ENCODE measurements at regions not wholly inside any gene's neighbourhood (a gene's known extent, or its start where the extent isn't known, plus 50 kb on each side); places are given as distances from the start of the nearest gene placed in this dataset.
A peak's percentile ranks its signal among the peaks of the same experiment; 100 is the strongest.

DNA sequence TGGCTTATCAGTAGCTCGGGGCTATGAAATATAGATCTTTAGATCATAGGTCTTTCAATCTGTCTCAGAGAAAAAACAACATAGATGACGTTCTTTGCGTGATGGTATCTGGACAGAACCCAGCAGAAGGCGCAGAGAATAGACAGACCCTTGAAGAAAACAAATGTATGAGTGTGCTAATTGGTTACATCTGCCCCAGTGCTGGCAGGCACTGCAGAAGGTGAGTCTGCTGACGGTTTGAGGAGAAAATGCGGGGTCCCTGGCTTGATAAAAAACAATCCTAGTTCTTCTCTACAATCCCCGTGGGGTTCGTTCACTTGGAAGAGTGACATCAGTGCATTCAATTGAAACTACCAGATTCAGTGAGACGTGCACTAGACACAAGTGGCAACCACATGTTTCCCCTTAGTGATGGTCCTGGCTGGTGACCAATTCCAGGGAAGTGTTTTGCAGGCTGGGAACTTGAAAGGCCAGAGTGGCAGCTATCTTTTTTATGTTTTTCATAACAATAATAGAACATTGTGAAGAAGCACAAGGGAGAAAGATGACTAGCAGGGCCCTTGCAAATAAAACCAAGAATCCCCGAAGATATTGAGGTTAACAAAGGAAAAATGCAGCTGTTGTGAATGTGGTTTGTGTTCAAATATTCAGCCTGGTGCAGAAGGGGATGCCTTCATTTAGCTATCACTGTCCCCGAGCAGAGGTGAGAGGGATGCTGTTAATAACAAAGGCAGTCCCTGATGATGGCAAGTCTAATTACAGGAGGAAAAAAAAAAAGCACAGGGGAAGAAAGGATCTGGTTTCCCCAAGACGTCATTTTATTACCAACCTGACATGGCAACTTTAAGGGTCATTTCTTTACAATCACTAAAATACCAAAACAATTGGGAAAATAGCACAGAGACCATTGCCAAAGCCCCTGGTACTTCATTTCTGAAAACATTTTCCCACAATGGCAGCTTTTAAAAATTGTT lies 337.6 kb upstream of the FIGN start:
- H3K4me3 ChIP-seq (ENCODE audit: low read depth, low read length): no peak overlapping the region
- no peak for DNase-seq (ENCODE audit: low read depth)
- TF ChIP-seq, protein P1, sequence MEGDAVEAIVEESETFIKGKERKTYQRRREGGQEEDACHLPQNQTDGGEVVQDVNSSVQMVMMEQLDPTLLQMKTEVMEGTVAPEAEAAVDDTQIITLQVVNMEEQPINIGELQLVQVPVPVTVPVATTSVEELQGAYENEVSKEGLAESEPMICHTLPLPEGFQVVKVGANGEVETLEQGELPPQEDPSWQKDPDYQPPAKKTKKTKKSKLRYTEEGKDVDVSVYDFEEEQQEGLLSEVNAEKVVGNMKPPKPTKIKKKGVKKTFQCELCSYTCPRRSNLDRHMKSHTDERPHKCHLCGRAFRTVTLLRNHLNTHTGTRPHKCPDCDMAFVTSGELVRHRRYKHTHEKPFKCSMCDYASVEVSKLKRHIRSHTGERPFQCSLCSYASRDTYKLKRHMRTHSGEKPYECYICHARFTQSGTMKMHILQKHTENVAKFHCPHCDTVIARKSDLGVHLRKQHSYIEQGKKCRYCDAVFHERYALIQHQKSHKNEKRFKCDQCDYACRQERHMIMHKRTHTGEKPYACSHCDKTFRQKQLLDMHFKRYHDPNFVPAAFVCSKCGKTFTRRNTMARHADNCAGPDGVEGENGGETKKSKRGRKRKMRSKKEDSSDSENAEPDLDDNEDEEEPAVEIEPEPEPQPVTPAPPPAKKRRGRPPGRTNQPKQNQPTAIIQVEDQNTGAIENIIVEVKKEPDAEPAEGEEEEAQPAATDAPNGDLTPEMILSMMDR (conservative IDR thresholded peaks at IDR 0.05; ENCODE audit: low read depth, low read length): no peak

DNA sequence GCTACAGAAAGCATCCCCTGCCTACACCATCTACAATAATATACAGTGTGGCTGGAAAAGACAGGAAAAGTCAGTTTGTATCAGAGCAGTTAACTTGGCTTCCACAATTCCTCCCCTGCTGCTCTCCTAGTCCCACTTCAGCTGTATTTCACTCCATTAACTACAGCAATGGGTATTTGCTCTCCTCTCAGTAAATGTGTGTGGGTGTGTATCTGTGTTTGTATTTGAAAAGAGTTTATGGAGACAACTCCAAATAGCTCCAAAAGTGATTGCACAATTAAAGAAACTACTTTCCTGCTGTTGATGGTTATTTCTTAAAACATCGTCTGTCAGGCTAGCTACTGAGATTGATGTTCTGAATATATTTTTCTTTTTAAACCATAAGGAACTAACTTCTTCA lies 333.7 kb upstream of the FIGN start:
- TF ChIP-seq, protein P1 (conservative IDR thresholded peaks at IDR 0.05; ENCODE audit: low read depth, low read length): no peak
- no peak overlapping the region for H3K4me3 ChIP-seq (ENCODE audit: low read depth, low read length)
- no peak for DNase-seq (ENCODE audit: low read depth)

DNA sequence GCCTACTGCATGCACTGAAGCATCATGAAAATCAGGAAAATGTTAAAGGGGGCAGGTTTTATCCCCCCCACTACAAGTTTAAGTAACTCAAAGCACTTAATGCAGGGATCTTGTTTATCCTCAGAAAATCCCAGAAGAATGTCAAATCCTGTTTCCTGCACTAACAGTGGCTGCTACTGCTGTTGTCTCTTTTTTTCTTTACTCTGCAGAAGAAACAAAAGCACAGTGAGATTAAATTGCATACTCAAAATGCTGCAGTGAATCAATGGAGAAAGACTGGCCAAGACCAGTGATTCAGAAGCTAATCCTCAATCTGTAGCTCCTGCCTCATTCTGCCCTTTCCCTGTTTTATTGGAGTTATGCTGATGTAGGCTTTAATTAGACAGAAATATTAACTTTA lies 332.3 kb upstream of the FIGN start:
- no peak overlapping the region for H3K4me3 ChIP-seq (ENCODE audit: low read depth, low read length)
- TF ChIP-seq, protein P1 (conservative IDR thresholded peaks at IDR 0.05; ENCODE audit: low read depth, low read length): no peak
- DNase-seq (ENCODE audit: low read depth): no peak

DNA sequence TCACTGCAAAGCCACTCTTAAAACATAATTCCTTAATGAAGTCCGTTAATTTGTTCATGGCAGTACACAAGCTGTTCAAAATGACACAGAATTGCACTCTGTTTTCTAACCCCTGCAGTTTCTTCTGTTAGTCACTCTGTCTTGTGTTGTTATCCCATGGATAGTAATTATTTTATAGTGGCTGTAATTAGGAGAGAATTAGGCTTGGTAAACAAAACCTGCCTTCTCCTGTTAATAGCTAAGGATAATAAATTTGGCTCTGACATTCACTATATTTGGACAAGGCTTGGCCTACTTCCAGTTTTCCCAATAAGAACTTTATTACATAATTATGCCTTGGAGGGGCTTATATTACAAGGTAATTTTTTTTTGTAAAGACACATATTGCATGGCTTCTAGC lies 330.3 kb upstream of the FIGN start:
- TF ChIP-seq, protein P1 (conservative IDR thresholded peaks at IDR 0.05; ENCODE audit: low read depth, low read length): no peak
- no peak for DNase-seq (ENCODE audit: low read depth)
- no peak overlapping the region for H3K4me3 ChIP-seq (ENCODE audit: low read depth, low read length)

GRCh38 chr2:164065038-164065437 lies 329.2 kb upstream of the FIGN start:
- H3K4me3 ChIP-seq (ENCODE audit: low read depth, low read length): no peak overlapping the region
- no peak for DNase-seq (ENCODE audit: low read depth)
- TF ChIP-seq, protein P1 (conservative IDR thresholded peaks at IDR 0.05; ENCODE audit: low read depth, low read length): no peak

- H3K4me3 ChIP-seq (ENCODE audit: low read depth, low read length): no peak overlapping the region
- TF ChIP-seq, protein P1 (conservative IDR thresholded peaks at IDR 0.05; ENCODE audit: low read depth, low read length): peak; percentile 86
- no peak for DNase-seq (ENCODE audit: low read depth)
Observed at GRCh38 chr2:164061129-164061746, 325.4 kb upstream of the FIGN start.

All from epithelial cell of proximal tubule (primary cell).